ENCODE measurements at regions not wholly inside any gene's neighbourhood (a gene's known extent, or its start where the extent isn't known, plus 50 kb on each side); places are given as distances from the start of the nearest gene placed in this dataset.

DNA sequence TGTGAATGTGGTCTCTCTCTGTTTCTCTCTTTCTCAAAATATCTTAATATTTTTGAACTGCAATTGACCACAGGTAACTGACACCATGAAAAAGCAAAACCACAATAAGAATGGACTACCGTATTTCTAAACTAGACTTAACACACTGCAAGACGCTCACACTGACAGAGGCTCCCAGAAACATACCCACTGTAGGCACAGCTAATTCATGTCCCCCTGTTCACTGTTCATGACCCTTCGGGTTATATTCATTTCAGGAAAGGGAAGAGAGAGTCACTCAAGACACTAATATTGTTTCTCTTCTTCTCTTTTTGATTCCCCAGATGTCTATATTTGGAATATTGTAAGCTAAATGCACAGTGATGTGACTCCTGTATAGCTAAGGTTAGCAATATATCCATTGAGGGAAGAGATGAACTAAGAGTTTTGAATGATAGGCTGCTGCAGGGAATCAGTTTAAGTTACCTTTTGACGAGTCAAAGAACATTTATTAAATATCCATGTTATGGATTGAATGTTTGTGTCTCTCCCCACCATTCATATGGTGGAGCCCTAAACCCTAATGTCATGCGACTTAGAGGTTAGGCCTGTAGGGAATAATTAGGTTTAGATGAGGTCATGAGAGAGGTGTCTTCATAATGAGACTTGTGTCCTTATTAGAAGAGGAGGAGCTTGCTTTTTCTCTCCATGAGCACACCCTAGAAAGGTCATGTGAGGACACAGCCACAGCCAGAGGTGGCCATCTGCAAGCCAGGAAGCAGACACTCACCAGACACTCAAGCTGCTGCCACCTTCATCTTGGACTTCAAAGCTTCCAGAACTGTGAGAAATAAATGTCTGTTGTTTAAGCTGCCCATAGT, 216.6 kb upstream of the GRM7 start:
- H3K27me3 ChIP-seq (ENCODE audit: control insufficient read depth, insufficient read depth, low read length) = no peaks in the 10 kb centered on the region
- DNase-seq (ENCODE audit: low read depth in 4 of 6, low spot score in 6 of 6) = no peak
- no peaks in the 10 kb centered on the region for H3K4me1 ChIP-seq (ENCODE audit: control insufficient read depth, insufficient read depth, low read length)
- H3K36me3 ChIP-seq (ENCODE audit: control insufficient read depth, insufficient read depth, low read length) = no peaks in the 10 kb centered on the region
- no peak overlapping the region for H3K4me3 ChIP-seq (ENCODE audit: low read depth, low read length)
- no peak overlapping the region for H3K27ac ChIP-seq (ENCODE audit: low read depth, low read length)
- no peaks in the 10 kb centered on the region for H3K9me3 ChIP-seq (ENCODE audit: control insufficient read depth, insufficient read depth, low read length)
- 100% methylated on average over 1 of the region's 5 CpGs for WGBS (ENCODE audit: insufficient coverage)

DNA sequence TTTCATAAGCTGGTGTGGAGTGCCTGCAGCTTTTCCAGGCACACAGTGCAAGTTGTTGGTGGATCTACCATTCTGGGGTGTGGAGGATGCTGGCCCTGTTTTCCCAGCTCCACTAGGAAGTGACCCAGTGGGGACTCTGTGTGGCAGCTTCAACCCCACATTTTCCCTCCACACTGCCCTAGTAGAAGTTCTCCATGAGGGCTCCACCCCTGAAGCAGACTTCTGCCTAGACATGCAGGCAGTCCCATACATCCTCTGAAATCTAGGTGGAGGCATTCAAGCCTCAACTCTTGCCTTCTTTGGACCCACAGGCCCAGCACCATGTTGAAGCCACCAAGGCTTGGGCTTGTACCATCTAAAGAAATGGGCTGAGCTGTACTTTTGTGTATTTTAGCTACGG, 206.2 kb upstream of the GRM7 start:
- Histone ChIP-seq H3K4me3 (ENCODE audit: low read depth, low read length) (no peak overlapping the region), H3K4me1 (ENCODE audit: control insufficient read depth, insufficient read depth, low read length) (no peaks in the 10 kb centered on the region), H3K27me3 (ENCODE audit: control insufficient read depth, insufficient read depth, low read length) (no peaks in the 10 kb centered on the region), H3K27ac (ENCODE audit: low read depth, low read length) (no peak overlapping the region), H3K9me3 (ENCODE audit: control insufficient read depth, insufficient read depth, low read length) (peaks cover 7% of the 10 kb centered on the region), H3K36me3 (ENCODE audit: control insufficient read depth, insufficient read depth, low read length) (no peaks in the 10 kb centered on the region)
- WGBS (ENCODE audit: insufficient coverage) = 100% methylated on average over 1 of the region's 1 CpG
- no peak for DNase-seq (ENCODE audit: low read depth in 4 of 6, low spot score in 6 of 6)

- peaks cover 7% of the 10 kb centered on the region for H3K9me3 ChIP-seq (ENCODE audit: control insufficient read depth, insufficient read depth, low read length)
- no peak for DNase-seq (ENCODE audit: low read depth in 4 of 6, low spot score in 6 of 6)
- WGBS (ENCODE audit: insufficient coverage) = 100% methylated on average over 1 of the region's 2 CpGs
- no peaks in the 10 kb centered on the region for H3K4me1 ChIP-seq (ENCODE audit: control insufficient read depth, insufficient read depth, low read length)
- no peak overlapping the region for H3K27ac ChIP-seq (ENCODE audit: low read depth, low read length)
- H3K36me3 ChIP-seq (ENCODE audit: control insufficient read depth, insufficient read depth, low read length) = no peaks in the 10 kb centered on the region
- H3K4me3 ChIP-seq (ENCODE audit: low read depth, low read length) = no peak overlapping the region
- H3K27me3 ChIP-seq (ENCODE audit: control insufficient read depth, insufficient read depth, low read length) = no peaks in the 10 kb centered on the region
Measured at GRCh38 chr3:6655275-6655674, 205.6 kb upstream of the GRM7 start.

- Histone ChIP-seq H3K27me3 (ENCODE audit: control insufficient read depth, insufficient read depth, low read length) (no peaks in the 10 kb centered on the region), H3K36me3 (ENCODE audit: control insufficient read depth, insufficient read depth, low read length) (no peaks in the 10 kb centered on the region), H3K4me1 (ENCODE audit: control insufficient read depth, insufficient read depth, low read length) (no peaks in the 10 kb centered on the region), H3K27ac (ENCODE audit: low read depth, low read length) (no peak overlapping the region), H3K9me3 (ENCODE audit: control insufficient read depth, insufficient read depth, low read length) (peaks cover 8% of the 10 kb centered on the region), H3K4me3 (ENCODE audit: low read depth, low read length) (no peak overlapping the region)
- WGBS (ENCODE audit: insufficient coverage) = no CpG with 5 or more reads among the region's 2 CpGs
- DNase-seq (ENCODE audit: low read depth in 4 of 6, low spot score in 6 of 6) = no peak
Measured at GRCh38 chr3:6657591-6657990, 203.3 kb upstream of the GRM7 start.

DNA sequence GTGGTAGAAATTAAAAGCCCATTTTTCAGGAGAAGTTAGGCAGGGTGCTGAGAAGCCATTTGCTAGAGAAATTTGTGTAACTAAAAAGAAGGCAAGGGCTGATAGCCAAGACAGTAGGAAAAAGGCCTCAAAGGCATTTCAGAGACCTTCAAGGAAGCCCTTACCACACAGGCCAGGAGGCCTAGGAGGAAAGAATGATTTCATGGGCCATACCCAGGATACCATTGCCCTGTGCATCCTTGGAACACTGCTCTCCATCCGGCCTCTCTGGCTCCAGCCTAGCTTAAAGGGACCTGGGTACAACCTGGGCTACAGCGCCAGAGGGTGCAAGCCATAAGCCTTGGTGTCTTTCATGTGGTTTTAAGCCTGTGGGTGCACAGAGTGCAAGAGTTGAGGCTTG, 193.6 kb upstream of the GRM7 start:
- no peak for DNase-seq (ENCODE audit: low read depth in 4 of 6, low spot score in 6 of 6)
- H3K4me3 ChIP-seq (ENCODE audit: low read depth, low read length) = no peak overlapping the region
- WGBS (ENCODE audit: insufficient coverage) = 95% methylated on average over 2 of the region's 2 CpGs

GRCh38 chr3:6671363-6671762, 189.6 kb upstream of the GRM7 start:
- H3K4me3 ChIP-seq (ENCODE audit: low read depth, low read length) = no peak overlapping the region
- no peaks in the 10 kb centered on the region for H3K27me3 ChIP-seq (ENCODE audit: control insufficient read depth, insufficient read depth, low read length)
- no peaks in the 10 kb centered on the region for H3K4me1 ChIP-seq (ENCODE audit: control insufficient read depth, insufficient read depth, low read length)
- no CpG with 5 or more reads among the region's 1 CpG for WGBS (ENCODE audit: insufficient coverage)
- no peak overlapping the region for H3K27ac ChIP-seq (ENCODE audit: low read depth, low read length)
- peaks cover 6% of the 10 kb centered on the region for H3K9me3 ChIP-seq (ENCODE audit: control insufficient read depth, insufficient read depth, low read length)
- no peak for DNase-seq (ENCODE audit: low read depth in 4 of 6, low spot score in 6 of 6)
- H3K36me3 ChIP-seq (ENCODE audit: control insufficient read depth, insufficient read depth, low read length) = no peaks in the 10 kb centered on the region

More for the DNA sequence above, 193.6 kb upstream of the GRM7 start:
- Histone ChIP-seq H3K4me1 (ENCODE audit: control insufficient read depth, insufficient read depth, low read length) (no peaks in the 10 kb centered on the region), H3K27me3 (ENCODE audit: control insufficient read depth, insufficient read depth, low read length) (no peaks in the 10 kb centered on the region), H3K9me3 (ENCODE audit: control insufficient read depth, insufficient read depth, low read length) (peaks cover 6% of the 10 kb centered on the region), H3K36me3 (ENCODE audit: control insufficient read depth, insufficient read depth, low read length) (no peaks in the 10 kb centered on the region), H3K27ac (ENCODE audit: low read depth, low read length) (no peak overlapping the region)

GRCh38 chr3:6679510-6679909, 181.4 kb upstream of the GRM7 start:
- no peaks in the 10 kb centered on the region for H3K36me3 ChIP-seq (ENCODE audit: control insufficient read depth, insufficient read depth, low read length)
- H3K4me1 ChIP-seq (ENCODE audit: control insufficient read depth, insufficient read depth, low read length) = no peaks in the 10 kb centered on the region
- H3K4me3 ChIP-seq (ENCODE audit: low read depth, low read length) = no peak overlapping the region
- H3K27ac ChIP-seq (ENCODE audit: low read depth, low read length) = no peak overlapping the region
- H3K9me3 ChIP-seq (ENCODE audit: control insufficient read depth, insufficient read depth, low read length) = no peaks in the 10 kb centered on the region
- 73% methylated on average over 4 of the region's 4 CpGs for WGBS (ENCODE audit: insufficient coverage)
- no peaks in the 10 kb centered on the region for H3K27me3 ChIP-seq (ENCODE audit: control insufficient read depth, insufficient read depth, low read length)
- no peak for DNase-seq (ENCODE audit: low read depth in 4 of 6, low spot score in 6 of 6)

- Histone ChIP-seq H3K4me3 (ENCODE audit: low read depth, low read length) (no peak overlapping the region), H3K36me3 (ENCODE audit: control insufficient read depth, insufficient read depth, low read length) (no peaks in the 10 kb centered on the region), H3K27me3 (ENCODE audit: control insufficient read depth, insufficient read depth, low read length) (no peaks in the 10 kb centered on the region), H3K9me3 (ENCODE audit: control insufficient read depth, insufficient read depth, low read length) (no peaks in the 10 kb centered on the region), H3K27ac (ENCODE audit: low read depth, low read length) (no peak overlapping the region), H3K4me1 (ENCODE audit: control insufficient read depth, insufficient read depth, low read length) (no peaks in the 10 kb centered on the region)
- peak in 1 of 6 donors; percentile 4 for DNase-seq (ENCODE audit: low read depth in 4 of 6, low spot score in 6 of 6)
- WGBS (ENCODE audit: insufficient coverage) = 80% methylated on average over 2 of the region's 3 CpGs
Measured at GRCh38 chr3:6680119-6680806, 180.7 kb upstream of the GRM7 start.

DNA sequence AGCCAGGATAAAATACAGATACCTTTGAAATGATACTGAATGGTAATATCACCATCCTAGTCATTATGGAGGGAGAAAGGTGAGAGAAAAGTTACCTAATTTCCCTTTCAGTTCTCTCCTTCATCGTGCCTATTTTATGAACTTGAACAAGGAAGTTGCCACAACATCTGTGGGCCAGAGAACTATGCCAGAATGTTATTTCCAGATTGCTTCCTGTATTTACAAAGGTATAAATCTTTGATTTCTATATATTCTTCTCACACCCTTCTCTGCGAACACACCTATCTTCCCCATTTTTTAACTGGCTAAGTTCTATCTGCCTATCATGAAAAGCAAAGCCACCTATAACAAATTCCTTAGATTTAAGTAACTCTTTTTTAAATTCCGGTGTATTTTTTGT, 163.6 kb upstream of the GRM7 start:
- no peak overlapping the region for H3K27ac ChIP-seq (ENCODE audit: low read depth, low read length)
- no peaks in the 10 kb centered on the region for H3K36me3 ChIP-seq (ENCODE audit: control insufficient read depth, insufficient read depth, low read length)
- H3K4me1 ChIP-seq (ENCODE audit: control insufficient read depth, insufficient read depth, low read length) = no peaks in the 10 kb centered on the region
- DNase-seq (ENCODE audit: low read depth in 4 of 6, low spot score in 6 of 6) = no peak
- no peak overlapping the region for H3K4me3 ChIP-seq (ENCODE audit: low read depth, low read length)
- no peaks in the 10 kb centered on the region for H3K27me3 ChIP-seq (ENCODE audit: control insufficient read depth, insufficient read depth, low read length)
- no CpG with 5 or more reads among the region's 3 CpGs for WGBS (ENCODE audit: insufficient coverage)
- no peaks in the 10 kb centered on the region for H3K9me3 ChIP-seq (ENCODE audit: control insufficient read depth, insufficient read depth, low read length)

DNA sequence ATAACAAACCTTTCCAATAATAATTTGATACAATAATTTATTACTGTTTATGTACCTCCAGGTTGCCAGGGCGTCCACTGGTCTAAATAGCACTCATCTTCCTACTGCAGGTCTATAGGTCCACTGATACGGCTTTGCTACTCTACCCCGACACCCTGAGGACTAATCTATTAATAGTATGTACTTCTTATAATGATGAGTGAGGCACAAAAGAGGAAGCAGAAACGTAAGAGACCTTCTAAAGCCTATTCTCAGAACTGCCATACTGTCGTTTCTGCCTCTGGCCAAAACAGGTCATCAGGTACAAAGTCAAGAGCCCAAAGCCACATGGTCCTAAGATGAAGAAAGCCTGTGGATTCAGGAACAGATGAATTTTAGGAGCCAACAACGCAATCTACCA, 163.2 kb upstream of the GRM7 start:
- H3K36me3 ChIP-seq (ENCODE audit: control insufficient read depth, insufficient read depth, low read length) = no peaks in the 10 kb centered on the region
- H3K27ac ChIP-seq (ENCODE audit: low read depth, low read length) = no peak overlapping the region
- H3K9me3 ChIP-seq (ENCODE audit: control insufficient read depth, insufficient read depth, low read length) = no peaks in the 10 kb centered on the region
- no peaks in the 10 kb centered on the region for H3K27me3 ChIP-seq (ENCODE audit: control insufficient read depth, insufficient read depth, low read length)
- no CpG with 5 or more reads among the region's 6 CpGs for WGBS (ENCODE audit: insufficient coverage)
- no peak overlapping the region for H3K4me3 ChIP-seq (ENCODE audit: low read depth, low read length)
- no peak for DNase-seq (ENCODE audit: low read depth in 4 of 6, low spot score in 6 of 6)
- H3K4me1 ChIP-seq (ENCODE audit: control insufficient read depth, insufficient read depth, low read length) = no peaks in the 10 kb centered on the region
